ENCODE measurements at regions not wholly inside any gene's neighbourhood (a gene's known extent, or its start where the extent isn't known, plus 50 kb on each side); places are given as distances from the start of the nearest gene placed in this dataset.

- DNase-seq (ENCODE audit: low spot score) = no peak
- intact Hi-C loops (cut with DNase I) = no loop called here
Observed at GRCh38 chr18:52046842-52047241, 293.2 kb upstream of the DCC start.

- intact Hi-C loops (cut with DNase I) = no loop called here
- no peak for DNase-seq (ENCODE audit: low spot score)
Observed at GRCh38 chr18:52054324-52054723, 285.7 kb upstream of the DCC start.

GRCh38 chr18:52060607-52061304 is 279.2 kb upstream of the DCC start:
- intact Hi-C loops (cut with DNase I) = no loop called here
- DNase-seq (ENCODE audit: low spot score) = no peak

GRCh38 chr18:52063923-52064322 is 276.1 kb upstream of the DCC start:
- intact Hi-C loops (cut with DNase I) = no loop called here
- DNase-seq (ENCODE audit: low spot score) = no peak

GRCh38 chr18:52069201-52069600 is 270.8 kb upstream of the DCC start:
- intact Hi-C loops (cut with DNase I) = no loop called here
- DNase-seq (ENCODE audit: low spot score) = no peak

GRCh38 chr18:52070291-52070756 is 269.7 kb upstream of the DCC start:
- intact Hi-C loops (cut with DNase I) = no loop called here
- no peak for DNase-seq (ENCODE audit: low spot score)

- intact Hi-C loops (cut with DNase I) = no loop called here
- no peak for DNase-seq (ENCODE audit: low spot score)
Observed at GRCh38 chr18:52077251-52077983, 262.6 kb upstream of the DCC start.

- DNase-seq (ENCODE audit: low spot score) = no peak
- intact Hi-C loops (cut with DNase I) = no loop called here
Observed at GRCh38 chr18:52082246-52082645, 257.8 kb upstream of the DCC start.

- intact Hi-C loops (cut with DNase I) = no loop called here
- no peak for DNase-seq (ENCODE audit: low spot score)
Observed at GRCh38 chr18:52087140-52087539, 252.9 kb upstream of the DCC start.

GRCh38 chr18:52090005-52090404 is 250.0 kb upstream of the DCC start:
- intact Hi-C loops (cut with DNase I) = no loop called here
- DNase-seq (ENCODE audit: low spot score) = no peak

- intact Hi-C loops (cut with DNase I) = no loop called here
Observed at GRCh38 chr18:52093171-52093570, 246.8 kb upstream of the DCC start.

GRCh38 chr18:52118684-52119083 is 221.3 kb upstream of the DCC start:
- DNase-seq (ENCODE audit: low spot score) = no peak
- intact Hi-C loops (cut with DNase I) = no loop called here

More at GRCh38 chr18:52093171-52093570, 246.8 kb upstream of the DCC start:
- DNase-seq (ENCODE audit: low spot score) = no peak

- intact Hi-C loops (cut with DNase I) = no loop called here
- no peak for DNase-seq (ENCODE audit: low spot score)
Observed at GRCh38 chr18:52130624-52131301, 209.2 kb upstream of the DCC start.

- DNase-seq (ENCODE audit: low spot score) = no peak
- intact Hi-C loops (cut with DNase I) = no loop called here
Observed at GRCh38 chr18:52131845-52132244, 208.2 kb upstream of the DCC start.

GRCh38 chr18:52136532-52136931 is 203.5 kb upstream of the DCC start:
- no peak for DNase-seq (ENCODE audit: low spot score)
- intact Hi-C loops (cut with DNase I) = no loop called here

- intact Hi-C loops (cut with DNase I) = no loop called here
- no peak for DNase-seq (ENCODE audit: low spot score)
Observed at GRCh38 chr18:52140986-52141385, 199.0 kb upstream of the DCC start.

- intact Hi-C loops (cut with DNase I) = no loop called here
- DNase-seq (ENCODE audit: low spot score) = no peak
Observed at GRCh38 chr18:52150050-52150449, 189.9 kb upstream of the DCC start.

- DNase-seq (ENCODE audit: low spot score) = no peak
- intact Hi-C loops (cut with DNase I) = no loop called here
Observed at GRCh38 chr18:52152036-52152435, 188.0 kb upstream of the DCC start.

GRCh38 chr18:52156166-52156565 is 183.8 kb upstream of the DCC start:
- intact Hi-C loops (cut with DNase I) = no loop called here
- DNase-seq (ENCODE audit: low spot score) = no peak

GRCh38 chr18:52160636-52161035 is 179.4 kb upstream of the DCC start:
- intact Hi-C loops (cut with DNase I) = no loop called here

GRCh38 chr18:52163478-52163877 is 176.5 kb upstream of the DCC start:
- intact Hi-C loops (cut with DNase I) = no loop called here
- no peak for DNase-seq (ENCODE audit: low spot score)

More at GRCh38 chr18:52160636-52161035, 179.4 kb upstream of the DCC start:
- DNase-seq (ENCODE audit: low spot score) = no peak
